Chondrocyte (in vitro differentiated cells): ENCODE measurements at regions not wholly inside any gene's neighbourhood (a gene's known extent, or its start where the extent isn't known, plus 50 kb on each side); places are given as distances from the start of the nearest gene placed in this dataset.
"Not testable (repeated sequence)": the region's sequence is repeated elsewhere in the genome, so short reads cannot be mapped to it uniquely, and the experiment has no call there.

Experiments
- DNase-seq: peaks from one replicate; pipeline ENCODE4 v3.0.0; 2021; ENCODE audit warnings: mixed read lengths, low spot score
- H3K27ac Mint-ChIP-seq: one replicate; pipeline ENCODE4 v1.8.0; 2021; ENCODE audit warnings: mild to moderate bottlenecking, moderate library complexity, mixed read lengths; ENCODE audit not compliant: unreplicated experiment
- H3K27me3 Mint-ChIP-seq: 2 replicates; pipeline ENCODE4 v1.8.0; 2021; ENCODE audit warnings: low read depth, mixed read lengths
- H3K36me3 Mint-ChIP-seq: 2 replicates; pipeline ENCODE4 v1.8.0; 2021; ENCODE audit warnings: low read depth, mixed read lengths
- H3K4me1 Mint-ChIP-seq: 2 replicates; pipeline ENCODE4 v1.8.0; 2021; ENCODE audit warnings: low read depth, mild to moderate bottlenecking, mixed read lengths
- H3K4me3 Mint-ChIP-seq: one replicate; pipeline ENCODE4 v1.8.0; 2021; ENCODE audit warnings: mild to moderate bottlenecking, moderate library complexity, mixed read lengths; ENCODE audit not compliant: unreplicated experiment
- H3K9me3 Mint-ChIP-seq: 2 replicates; pipeline ENCODE4 v1.8.0; 2021; ENCODE audit warnings: low read depth, mixed read lengths
- CTCF ChIP-seq: fragments of 200-600 bp; sonication (generic); IDR thresholded peaks from 2 replicates; pipeline ENCODE4 v1.5.0; 2021; ENCODE audit warnings: antibody characterized with exemption, mild to moderate bottlenecking, moderate library complexity

- DNase-seq: no peak
- Mint-ChIP-seq H3K4me1 (peaks cover 11% of the 10 kb centered on the region), H3K4me3 (no peak overlapping the region), H3K27me3 (no peaks in the 10 kb centered on the region), H3K36me3 (peaks cover 10% of the 10 kb centered on the region), H3K27ac (no peak overlapping the region), H3K9me3 (no peaks in the 10 kb centered on the region)
- no peak for TF ChIP-seq CTCF
These were observed 68.9 kb upstream of the METRNL start for GRCh38 chr17:83010206-83011200.

- H3K27ac Mint-ChIP-seq, H3K4me3 Mint-ChIP-seq, DNase-seq: not testable (repeated sequence)
These were observed 67.7 kb upstream of the METRNL start for GRCh38 chr17:83011676-83012075.

GRCh38 chr17:83012200-83012785, 67.1 kb upstream of the METRNL start:
- no peak for DNase-seq
- Mint-ChIP-seq H3K9me3 (no peaks in the 10 kb centered on the region), H3K27me3 (no peaks in the 10 kb centered on the region), H3K36me3 (peaks cover 7% of the 10 kb centered on the region), H3K27ac (no peak overlapping the region), H3K4me1 (peaks cover 4% of the 10 kb centered on the region), H3K4me3 (no peak overlapping the region)
- no peak for TF ChIP-seq CTCF

More at GRCh38 chr17:83011676-83012075, 67.7 kb upstream of the METRNL start:
- not testable (repeated sequence) for H3K36me3 Mint-ChIP-seq, H3K27me3 Mint-ChIP-seq, H3K9me3 Mint-ChIP-seq, H3K4me1 Mint-ChIP-seq

- Mint-ChIP-seq H3K9me3 (no peaks in the 10 kb centered on the region), H3K27ac (no peak overlapping the region), H3K4me3 (no peak overlapping the region), H3K27me3 (no peaks in the 10 kb centered on the region), H3K4me1 (peaks cover 3% of the 10 kb centered on the region), H3K36me3 (peaks cover 7% of the 10 kb centered on the region)
- DNase-seq: no peak
- no peak for TF ChIP-seq CTCF
These were observed 66.3 kb upstream of the METRNL start for GRCh38 chr17:83012868-83013778.

GRCh38 chr17:83013779-83014117, 65.7 kb upstream of the METRNL start:
- Mint-ChIP-seq H3K27me3 (no peaks in the 10 kb centered on the region), H3K9me3 (no peaks in the 10 kb centered on the region), H3K4me3 (no peak overlapping the region), H3K36me3 (peaks cover 7% of the 10 kb centered on the region), H3K4me1 (peaks cover 3% of the 10 kb centered on the region), H3K27ac (no peak overlapping the region)
- no peak for TF ChIP-seq CTCF
- DNase-seq: no peak
